HG02571 (cell line): ENCODE measurements at regions not wholly inside any gene's neighbourhood (a gene's known extent, or its start where the extent isn't known, plus 50 kb on each side); places are given as distances from the start of the nearest gene placed in this dataset.

Experiments used
- ATAC-seq: cut with Tn5 transposase; IDR thresholded peaks from one replicate; pipeline ENCODE4 v1.9.1; 2021; ENCODE audit warnings: mild to moderate bottlenecking, moderate library complexity; ENCODE audit not compliant: unreplicated experiment

DNA sequence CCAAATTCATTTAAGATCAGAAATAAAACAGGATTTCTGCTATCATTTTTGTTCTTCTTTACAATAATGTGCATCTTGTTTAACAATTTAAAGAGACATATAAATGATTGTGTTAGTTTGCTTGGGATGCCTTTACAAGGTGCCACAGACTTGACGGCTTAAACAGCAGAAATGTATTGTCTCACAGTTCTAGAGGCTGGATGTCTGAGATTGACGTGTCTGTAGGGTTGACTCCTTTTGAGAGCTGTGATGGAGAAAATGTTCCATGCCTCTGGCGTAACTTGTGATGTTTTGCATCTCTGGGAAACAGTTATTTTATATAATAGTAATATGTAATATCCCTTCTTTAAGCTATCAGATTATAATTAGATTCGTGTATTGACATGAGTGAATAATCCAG lies 1091.6 kb upstream of the PRMT6 start:
- ATAC-seq = no peak

DNA sequence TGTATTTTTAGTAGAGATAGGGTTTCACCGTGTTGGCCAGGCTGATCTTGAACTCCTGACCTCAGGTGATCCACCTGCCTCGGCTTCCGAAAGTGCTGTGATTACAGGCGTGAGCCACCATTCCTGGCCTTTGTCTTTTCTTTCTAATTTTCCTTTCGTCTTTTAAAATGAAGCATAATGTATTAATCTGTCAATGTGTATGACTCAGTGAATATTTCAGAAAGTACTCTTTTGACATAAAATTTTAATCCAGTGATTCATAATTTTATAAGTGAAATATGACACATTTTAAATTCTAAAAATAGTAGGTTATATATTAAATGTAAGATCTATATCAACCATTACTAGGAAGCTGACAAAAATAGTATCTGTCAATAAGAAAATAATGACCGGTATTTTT lies 1059.0 kb upstream of the PRMT6 start:
- ATAC-seq = no peak

DNA sequence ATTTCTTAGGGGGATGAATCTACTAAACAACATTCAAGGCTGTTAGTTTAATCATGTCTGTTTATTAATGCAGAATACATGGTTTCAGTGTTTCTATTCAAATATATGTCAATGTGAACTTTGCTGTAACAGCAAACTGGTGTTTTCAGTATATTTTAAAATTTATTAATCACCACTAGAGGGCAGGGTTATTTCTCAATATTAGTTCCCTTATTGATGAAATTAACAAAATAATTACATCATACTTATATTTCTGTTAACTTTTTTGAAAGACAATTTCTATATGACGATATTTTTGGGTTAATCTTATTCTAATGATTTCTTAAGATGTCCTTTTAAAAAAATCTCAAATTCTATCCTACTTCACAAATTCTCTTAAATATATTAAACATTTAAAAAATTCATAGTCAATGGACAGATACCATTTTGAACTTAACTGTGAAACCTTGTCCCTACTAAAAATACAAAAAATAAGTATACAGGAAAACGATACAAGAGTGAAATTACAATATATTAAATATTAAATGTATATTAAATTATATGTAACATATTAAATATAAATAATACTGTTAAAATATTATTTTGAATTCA lies 1034.1 kb upstream of the PRMT6 start:
- ATAC-seq = no peak

DNA sequence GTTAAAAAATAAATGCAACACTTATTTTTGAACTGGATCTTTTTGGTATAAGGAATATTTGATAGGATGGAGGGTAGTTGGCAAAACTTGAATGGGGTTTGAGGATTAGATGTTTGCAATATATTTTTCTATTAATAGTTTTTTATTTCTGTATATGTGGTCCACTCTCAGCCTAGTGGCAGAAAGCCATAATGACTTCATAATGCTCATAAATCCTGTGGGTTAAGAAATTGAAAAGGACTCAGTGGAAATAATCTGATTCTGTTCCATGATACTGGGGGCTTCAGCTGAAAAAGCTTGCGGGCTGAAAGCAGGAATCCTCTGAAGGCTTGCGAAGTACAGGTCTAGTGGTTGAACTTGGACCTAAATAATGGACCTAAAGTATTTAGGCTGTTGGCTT lies 1028.6 kb upstream of the PRMT6 start:
- no peak for ATAC-seq

DNA sequence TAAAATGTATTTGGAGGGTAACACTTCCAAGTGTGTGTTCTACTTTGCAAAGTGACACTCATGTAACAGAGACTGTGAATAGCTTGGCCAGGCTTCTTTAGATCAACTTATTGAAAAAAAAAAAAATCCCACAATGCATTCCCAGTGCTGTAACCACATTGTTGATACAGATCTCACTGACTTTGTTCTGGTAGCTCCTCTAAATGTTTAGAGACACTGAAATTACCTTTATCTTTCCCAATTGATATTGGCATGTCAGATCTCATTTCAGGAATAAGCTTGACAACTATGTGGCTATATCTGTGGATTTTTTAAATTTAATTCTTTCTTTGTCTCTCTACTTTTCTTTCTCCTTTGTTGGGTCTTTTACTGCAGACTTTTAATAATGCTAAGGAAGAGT lies 1018.9 kb upstream of the PRMT6 start:
- no peak for ATAC-seq

DNA sequence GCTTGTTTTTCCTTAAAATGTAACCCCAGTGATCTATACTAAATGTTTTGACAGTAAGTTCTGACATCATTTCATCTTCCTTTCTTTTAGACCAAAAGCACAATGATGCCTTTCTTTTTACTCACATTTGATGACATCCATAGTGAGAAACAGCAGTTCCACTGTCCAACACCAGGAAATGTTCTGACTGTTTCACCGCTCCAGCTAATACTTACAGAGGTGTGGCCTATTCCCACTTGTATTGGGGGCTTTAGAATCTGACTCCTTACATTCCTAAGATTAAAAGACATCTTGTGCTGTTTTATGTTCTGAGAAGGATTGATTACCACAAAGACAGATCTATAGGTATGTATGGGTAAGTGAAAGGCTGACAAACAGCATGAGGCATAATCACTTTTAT lies 1018.2 kb upstream of the PRMT6 start:
- ATAC-seq = no peak

DNA sequence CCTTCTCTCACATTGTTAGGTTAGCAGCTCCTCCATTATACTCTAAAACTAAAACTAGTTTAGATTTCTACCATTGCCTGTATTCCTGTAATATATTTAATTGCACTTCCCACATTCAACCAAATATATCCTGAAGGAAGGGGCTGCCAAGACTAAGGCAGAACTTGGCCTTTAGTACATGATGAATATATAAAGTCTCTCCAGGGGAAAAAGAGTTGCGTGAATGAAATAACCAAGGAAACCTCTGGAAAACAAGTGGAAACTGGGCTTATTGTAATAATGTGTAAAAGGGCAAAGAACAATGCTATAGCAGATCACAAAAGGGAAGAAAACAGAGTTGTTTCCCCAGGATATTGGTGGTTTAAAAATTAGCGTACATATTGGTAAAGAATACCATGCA lies 1012.5 kb upstream of the PRMT6 start:
- ATAC-seq = no peak

DNA sequence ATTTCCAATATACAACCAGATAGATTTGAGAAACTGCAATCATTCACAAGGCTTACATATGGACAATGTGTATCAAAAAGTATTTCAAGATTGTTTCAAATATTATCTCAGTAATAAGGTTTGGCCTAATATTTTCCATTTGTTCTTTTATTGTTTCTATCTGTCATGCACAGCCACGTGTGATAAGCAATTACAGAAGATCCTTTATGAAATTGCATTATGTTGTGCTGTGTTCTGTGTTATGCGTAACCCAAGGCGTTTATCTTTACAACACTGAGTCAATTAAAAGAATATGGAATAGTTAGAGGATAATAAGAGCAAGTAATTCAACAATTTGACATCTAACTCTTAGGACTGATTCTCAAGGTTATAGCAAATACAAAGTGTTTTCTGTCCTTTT lies 1009.3 kb upstream of the PRMT6 start:
- no peak for ATAC-seq

DNA sequence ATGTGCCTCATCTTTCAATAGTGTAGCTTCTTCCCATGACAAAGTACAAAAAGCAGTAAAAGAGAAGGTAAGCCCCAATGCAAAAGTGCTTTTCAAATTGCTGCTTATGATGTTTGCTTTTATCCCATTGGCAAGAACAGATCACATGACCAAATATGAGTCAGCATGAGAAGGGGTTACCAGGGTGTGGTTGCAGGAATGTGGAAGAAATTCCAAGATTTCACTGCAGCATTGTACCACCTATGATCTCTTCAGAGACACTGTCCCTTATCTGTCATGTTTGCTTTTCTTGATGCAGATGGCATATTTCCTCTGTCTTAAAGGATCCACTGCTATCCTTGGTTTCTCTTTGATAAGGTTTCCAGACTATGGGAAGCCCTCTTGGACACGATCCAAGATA lies 1006.9 kb upstream of the PRMT6 start:
- ATAC-seq = no peak

DNA sequence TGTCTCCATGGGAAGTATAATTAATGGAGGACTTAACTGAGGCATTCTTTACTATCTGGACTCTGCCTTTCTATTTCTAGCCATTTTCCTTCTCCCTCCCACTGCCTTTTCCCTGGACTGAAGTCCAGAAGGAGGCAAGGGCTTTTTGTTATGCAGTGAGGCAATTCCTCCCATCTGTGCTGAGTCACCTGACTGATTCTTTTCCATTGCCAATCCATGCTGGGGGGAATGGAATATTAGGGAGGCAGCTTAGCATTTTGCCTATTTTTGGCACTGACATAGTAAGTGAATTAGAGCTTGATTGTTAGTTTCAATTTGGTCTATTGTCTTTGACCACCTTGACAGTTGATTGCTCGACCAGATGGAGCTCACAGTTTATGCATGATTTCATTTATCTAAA lies 1000.6 kb upstream of the PRMT6 start:
- no peak for ATAC-seq

DNA sequence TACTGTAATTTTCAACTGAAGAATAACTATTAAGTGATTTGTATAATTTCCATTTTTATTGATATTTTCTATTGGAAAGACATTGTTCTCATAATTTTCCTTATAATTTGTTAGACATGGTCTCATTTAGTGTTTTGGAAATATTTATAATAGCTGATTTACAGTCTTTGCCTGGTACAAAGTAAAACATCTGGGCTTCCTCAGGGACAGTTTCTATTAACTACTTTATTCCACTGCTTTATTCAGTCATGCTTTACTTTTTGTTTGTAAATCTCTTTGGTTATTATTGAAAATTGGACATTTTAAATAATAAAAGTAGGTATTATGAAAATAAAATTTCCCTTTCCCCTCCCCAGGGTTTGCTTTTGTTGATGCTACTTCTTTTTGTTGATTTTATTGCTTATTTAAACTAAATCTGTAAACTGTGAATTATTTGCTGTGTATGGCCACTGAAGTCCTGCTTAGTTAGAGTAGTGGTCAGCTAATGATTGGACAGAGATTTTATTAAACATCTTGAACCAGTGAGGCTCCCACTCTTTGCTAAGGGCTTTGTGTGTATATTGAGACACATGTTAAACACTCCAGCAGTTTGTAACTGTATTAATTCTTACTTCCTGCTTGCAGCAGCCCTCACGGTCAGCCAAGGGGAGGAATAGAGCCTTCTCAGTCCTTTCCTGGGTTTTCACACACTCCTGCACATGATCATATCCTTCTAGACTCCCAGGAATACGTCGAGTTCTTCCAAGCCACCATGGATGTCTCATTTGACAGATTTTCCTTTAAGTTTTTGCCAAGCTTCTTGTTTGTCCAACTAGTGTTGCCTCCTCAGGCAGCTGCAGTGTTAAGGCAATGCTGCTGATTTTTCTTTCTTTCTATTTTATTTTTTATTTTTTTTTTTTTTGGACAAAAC lies 994.6 kb upstream of the PRMT6 start:
- ATAC-seq = no peak

DNA sequence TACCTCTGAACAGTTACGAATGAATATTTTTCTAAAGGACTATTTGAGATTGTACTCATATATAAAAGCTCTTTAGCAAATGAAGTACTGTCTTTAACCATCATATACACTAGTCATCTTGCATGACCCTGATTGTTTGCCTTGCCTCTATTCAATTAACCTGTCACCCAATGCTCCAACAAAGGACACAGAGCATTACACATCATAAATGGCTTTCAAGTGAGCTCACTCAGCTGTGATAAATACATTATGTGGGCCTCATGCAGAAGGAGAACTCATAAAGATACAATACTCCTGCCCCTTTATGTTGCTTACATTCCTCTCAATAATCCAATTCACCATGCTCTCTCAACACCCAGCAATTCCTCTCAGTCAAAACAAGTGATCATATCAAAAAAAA lies 993.0 kb upstream of the PRMT6 start:
- no peak for ATAC-seq

DNA sequence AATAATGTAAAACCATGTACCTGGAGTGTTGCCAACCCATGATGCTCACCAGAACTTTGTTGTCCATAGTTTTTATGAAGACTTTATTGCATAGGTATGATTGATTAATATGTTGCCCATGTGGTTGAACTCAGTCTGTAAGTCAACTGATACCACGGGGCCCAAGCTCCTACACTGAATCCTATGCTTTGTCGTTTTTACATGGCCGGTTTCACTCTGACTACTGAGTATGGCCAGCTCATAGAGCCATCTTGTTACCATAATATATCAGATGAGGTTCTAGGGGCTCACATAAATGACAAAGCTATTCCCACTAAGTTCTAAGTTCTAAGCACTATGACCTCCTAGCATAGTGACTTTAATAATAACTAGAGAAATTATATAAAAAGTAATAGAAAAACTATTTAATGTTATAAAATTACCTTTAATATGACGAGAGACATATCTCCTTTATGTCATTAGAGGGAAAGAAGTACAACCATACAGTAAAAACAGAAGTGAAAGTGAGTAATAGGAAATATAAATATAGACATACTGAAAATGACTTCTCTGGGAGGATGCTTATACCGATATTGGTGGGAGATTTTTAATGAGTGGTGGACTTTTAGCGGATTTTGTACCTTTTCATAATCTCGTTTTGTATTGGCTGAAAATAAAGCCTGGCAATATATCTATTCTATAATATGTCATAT lies 983.4 kb upstream of the PRMT6 start:
- peak; percentile 64 for ATAC-seq

DNA sequence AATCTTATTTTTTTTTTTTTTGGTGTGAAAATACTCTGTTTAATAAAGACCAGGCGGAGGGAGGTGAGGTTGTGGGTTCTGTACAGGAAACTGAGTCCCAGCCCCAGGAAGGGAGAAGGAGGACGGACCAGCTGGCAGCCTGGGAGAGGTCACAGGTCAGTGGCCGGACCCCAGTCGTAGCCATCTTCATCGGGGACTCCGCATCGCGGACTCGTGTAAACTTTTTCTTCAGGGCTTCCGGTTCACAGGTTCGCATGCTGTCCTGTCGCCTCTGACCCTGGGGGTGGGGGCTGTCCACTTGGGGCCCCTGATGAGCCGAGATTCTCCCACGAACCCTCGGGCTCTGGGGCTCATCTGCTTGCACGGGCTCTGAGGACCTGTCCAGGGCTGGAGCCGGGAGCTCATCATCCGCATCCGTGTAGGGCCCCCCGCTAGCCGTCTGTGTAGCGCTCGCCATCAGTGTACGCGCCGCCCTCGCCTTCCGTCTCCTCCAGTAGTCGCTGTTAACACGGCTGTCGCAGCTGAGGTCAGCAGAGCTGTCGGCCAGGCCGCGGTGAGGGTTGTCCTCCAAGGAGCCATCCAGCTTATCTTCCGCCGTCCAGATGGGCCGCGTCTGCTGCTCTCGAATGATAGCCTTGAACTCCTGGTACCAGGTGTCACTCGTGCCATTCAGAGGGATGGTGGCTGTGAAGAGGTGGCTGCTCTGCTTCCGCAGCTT lies 975.7 kb upstream of the PRMT6 start:
- no peak for ATAC-seq

DNA sequence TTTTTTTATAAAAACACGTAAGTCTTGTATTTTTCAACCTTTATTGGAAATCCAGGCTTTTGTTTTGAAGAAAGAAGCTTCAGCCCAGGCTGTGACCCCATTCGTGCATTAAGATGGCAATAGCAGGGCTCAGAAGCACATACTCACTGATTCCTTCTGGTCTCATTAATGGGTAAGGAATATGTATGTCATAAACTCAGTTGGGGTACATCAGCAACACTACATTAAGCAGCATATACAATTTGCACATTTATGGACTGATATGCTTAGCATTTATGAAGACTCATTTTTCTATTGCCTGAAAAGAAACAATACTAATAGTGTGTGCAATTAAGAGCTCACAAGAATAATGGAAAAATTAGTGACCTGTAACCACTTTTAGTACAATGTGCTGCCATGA lies 945.4 kb upstream of the PRMT6 start:
- no peak for ATAC-seq

DNA sequence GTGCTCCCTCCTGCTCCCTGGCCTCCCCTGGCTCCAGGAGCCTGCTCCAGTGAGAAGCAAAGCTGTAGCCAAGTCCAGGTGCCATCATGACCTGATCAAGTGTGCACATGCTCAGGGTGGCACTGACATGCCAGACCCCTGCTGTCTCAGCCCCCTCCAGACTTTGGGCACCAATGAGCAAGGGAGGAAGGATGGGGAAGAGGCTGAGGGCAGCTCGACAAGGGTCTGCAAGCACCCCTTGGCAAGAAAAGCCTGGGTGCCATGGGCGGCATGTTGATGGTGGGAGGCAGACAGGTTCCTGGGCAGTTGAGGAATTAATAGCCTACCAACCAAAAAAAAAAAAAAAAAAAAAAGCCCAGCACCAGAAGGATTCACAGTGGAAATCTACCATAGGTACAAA lies 942.6 kb upstream of the PRMT6 start:
- no peak for ATAC-seq

DNA sequence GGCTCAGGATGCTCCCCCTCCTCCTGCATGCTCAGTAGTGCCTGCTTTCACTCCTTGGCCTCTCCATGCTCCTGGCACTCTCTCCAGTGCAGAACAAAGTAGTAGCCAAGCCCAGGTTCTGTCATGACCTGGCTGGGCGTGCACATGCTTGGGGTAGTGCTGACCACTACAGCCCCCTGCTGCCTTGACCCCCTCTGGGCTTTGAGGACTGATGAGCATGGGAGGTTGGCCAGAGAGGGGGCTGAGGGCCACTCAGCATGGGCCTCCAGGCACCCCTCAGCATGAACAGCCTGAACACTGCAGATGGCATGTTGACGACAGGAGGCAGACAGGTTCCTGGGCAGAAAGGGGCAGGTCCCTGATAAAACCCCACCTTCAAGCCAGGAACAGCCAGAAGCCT lies 935.7 kb upstream of the PRMT6 start:
- no peak for ATAC-seq

DNA sequence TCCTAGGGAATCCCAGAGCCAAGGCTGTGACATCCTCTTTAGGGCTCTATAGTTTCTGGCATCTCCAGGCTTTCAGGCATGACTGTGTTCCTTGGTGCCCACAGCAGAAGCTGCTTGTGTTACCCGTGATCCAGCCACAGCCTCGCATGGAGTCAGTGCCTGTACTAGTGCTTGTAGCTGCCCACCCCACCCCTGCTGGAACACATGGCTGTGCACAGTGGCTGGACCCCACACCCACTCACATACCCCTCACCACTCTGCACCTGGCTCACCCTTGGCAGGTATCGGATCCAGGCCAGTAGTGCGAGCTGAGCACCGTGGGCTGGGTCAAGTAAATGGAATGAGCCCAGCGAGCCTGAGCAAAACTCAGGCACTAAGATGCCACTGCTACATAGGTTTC lies 934.7 kb upstream of the PRMT6 start:
- ATAC-seq = no peak

DNA sequence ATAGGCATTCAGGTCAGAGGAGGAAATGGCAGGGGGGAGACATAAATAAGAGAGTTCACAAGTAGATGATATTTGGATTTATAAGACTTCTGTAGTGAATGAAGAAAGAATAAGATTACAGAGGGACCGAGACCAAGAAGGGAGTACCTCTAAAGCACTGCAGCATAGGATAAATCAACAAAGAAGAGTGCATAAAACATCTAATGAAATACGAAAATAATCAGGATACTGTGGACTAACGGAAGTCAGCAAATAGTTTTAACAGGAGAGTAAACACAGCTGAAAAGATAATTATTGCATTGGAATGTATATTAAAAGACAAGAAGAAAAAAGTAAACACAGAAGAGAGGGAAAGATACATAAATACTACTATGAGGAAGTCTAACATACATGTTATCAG lies 921.9 kb upstream of the PRMT6 start:
- no peak for ATAC-seq

DNA sequence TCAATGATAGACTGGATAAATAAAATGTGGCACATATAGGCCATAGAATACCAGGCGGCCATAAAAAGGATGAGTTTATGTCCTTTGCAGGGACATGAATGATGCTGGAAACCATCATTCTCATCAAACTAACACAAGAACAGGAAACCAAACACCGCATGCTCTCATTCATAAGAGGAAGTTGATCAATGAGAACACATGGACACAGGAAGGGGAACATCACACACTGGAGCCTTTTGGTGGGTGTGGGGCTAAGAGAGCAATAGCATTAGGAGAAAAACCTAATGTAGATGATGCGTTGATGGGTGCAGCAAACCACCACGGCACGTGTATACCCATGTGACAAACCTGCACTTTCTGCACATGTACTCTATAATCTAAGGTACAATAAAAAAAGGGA lies 883.4 kb upstream of the PRMT6 start:
- ATAC-seq = no peak

DNA sequence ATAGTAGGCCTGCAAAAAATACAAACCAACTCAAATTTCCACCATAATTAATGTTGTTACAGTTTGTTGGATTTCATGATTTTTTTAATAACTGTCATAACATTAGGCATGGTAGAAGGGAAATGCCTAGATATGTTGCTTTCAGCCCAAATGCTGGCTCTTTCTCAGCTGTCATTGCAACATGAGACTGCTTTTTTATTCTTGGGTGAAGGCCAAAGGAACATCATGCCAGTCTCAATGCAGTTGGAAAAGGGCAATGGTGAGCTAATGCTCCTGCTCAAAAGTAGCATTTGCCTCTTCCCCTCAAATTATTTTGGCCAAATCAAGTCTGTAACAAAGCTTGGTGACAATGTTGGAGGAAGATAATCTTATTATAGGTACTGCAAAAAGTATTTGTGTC lies 877.7 kb upstream of the PRMT6 start:
- no peak for ATAC-seq

DNA sequence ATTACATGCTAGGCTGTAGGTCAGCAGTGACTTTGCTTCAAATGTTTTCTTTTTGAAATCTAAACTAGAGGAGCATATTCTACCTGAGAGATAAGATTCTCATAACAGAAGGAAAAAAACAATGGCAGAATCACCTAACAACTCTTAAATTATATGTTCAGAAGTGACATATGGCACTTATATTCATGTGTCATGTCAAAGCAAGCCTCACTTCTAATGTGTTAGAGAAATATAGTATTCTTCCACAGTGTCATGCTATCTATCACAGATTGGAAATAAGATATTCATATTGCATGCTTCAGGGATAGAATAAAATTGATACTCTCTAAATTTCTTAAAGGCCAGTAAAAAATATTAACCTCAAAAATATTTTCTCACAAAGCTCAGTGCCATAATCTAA lies 874.6 kb upstream of the PRMT6 start:
- ATAC-seq = no peak
